GM21367 (cell line): ENCODE measurements at regions not wholly inside any gene's neighbourhood (a gene's known extent, or its start where the extent isn't known, plus 50 kb on each side); places are given as distances from the start of the nearest gene placed in this dataset.
"Not testable (repeated sequence)": the region's sequence is repeated elsewhere in the genome, so short reads cannot be mapped to it uniquely, and the experiment has no call there.

Experiments used
- ATAC-seq: cut with Tn5 transposase; IDR thresholded peaks from one replicate; pipeline ENCODE4 v1.9.1; 2021; ENCODE audit not compliant: unreplicated experiment

DNA sequence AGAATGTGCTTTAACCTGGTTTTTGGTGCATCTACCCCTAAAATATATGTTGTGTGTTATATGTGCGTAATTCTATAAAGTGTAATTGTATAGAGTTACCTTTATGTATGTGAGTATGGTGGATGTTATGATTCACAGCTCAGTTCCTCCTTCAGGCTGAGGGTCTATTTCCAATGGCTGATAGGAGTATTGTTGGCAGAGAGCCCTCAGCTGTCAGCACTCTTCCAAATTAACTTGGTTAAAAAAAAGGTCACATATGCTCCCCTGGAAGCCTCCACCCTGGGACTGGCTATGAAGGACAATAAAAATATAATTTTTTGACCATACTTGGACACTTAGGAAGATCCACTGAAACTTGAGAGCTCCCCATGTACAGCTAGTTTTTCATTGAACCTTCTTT lies 250.4 kb upstream of the CDH12 start:
- no peak for ATAC-seq

DNA sequence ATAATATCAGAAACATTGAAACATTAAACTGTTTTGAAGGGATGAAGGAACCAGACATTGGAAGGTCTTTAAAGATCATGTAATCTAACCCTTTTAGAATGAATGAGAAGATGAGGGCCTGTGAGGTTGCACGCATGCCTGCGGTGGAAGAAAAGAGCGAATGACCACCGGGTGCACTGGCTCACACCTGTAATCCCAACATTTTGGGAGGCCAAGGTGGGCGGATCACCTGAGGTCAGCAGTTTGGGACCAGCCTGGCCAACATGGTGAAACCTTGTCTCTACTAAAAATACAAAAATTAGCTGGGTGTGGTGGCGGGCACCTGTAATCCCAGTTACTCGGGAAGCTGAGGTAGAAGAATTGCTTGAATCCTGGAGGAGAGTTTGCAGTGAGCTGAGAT lies 242.3 kb upstream of the CDH12 start:
- not testable (repeated sequence) for ATAC-seq

DNA sequence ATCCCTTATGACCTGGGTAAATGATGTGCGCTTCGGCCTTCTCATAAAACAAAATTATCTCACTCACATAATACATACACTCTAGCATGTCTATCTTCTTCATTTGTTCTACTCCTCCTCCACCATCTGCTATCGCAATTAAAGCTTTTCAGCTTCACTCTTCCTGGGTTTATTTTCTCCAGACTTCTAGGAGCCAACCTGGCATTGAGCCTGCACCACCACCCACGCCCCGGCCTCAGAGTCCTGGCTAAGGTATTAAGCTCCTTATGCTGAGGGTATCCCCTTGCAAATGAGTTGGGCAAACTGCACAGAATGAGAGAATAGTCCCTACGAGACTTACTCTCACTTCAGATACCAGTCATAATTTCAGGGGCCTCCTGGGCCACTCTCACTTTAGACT lies 236.1 kb upstream of the CDH12 start:
- ATAC-seq: no peak

DNA sequence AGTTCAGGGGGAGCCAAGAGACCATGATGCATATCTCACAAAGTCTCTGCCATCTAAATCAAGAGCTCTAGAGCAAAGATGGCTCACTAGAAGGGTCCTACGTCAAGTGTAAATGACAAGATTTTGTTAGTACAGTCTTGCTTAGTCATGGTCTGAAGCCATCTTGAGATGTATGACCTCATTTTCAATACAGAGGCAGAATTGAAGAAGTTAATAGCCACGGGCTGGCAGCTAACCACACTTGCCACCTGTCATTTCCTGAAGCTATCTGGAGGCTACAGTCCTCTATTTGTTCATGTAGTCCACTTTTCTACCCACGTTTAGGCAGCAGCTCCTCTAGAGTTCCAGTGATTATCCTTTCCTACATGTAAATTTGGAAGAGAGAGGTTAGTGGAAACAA lies 231.7 kb upstream of the CDH12 start:
- no peak for ATAC-seq

DNA sequence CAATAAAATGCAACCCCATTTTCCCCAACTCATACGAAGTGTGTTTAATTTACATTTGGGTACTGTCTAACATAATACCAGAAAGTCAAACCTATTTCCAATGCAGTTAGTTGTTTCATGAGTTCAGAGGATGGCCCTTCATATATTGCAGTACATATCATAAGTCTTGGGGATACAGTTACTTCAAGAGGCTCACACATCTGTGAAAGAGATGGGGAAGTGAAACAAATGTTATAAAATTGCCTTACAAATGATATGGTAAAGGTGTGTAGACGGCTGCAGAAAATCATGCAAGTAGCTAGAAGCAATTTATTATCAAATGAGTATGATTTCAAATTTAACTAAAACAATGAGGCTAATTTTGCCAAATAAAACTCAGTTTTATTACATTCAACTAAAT lies 219.0 kb upstream of the CDH12 start:
- ATAC-seq: no peak

DNA sequence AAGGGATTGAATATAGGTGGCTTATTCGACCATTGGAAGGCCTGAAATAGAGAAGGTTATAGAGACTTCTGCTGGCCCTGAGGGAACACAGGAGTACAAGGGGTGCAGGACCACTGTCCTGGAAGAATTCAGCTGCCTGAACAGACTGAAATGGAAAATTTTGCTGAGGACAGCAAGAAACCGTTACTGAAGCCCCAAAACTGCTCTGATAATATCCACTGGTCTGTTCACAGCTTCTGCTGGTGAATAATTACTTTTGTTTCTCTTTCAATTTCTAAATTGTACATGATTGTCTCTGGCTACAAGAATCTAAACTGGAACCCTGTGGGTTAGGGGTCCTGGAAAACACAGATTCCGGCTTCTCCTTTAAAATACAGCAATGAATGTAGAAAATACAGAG lies 218.5 kb upstream of the CDH12 start:
- no peak for ATAC-seq

DNA sequence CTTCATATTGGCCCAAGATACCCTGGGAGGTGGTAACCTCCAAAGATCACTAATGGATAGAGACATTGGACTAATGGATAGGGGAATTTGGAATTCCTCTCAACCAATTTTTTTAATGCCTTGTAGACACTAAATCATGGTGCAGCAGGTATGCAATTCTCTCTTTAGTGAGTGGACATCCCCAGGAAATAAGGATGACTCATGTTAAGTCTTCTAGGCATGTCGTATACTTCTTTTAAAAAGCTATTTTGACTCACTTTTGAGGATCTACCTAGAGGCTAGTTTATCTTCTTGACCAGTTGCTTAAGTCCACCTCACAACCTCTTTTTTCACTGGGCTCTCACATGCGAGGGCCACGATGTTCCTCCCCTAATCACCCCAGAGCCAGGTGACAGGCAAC lies 211.6 kb upstream of the CDH12 start:
- ATAC-seq: no peak

DNA sequence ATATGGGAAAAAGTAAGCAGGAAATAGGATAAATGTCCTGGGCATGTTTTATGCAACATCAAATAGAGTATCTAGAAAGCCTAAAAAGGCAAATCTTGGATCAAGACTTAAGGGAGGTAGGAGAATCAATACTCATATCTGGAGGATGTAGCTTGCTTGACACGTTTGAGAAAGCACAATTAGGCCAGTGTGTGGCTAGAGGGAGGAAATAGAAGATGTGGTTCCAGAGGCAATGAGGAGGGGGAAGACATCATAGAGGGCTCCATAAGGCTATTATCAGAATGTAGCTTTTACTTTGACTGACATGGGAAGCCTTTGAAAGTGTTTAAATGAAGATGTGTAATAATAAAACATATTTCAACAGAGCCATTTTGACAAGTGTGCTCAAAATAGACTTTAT lies 200.7 kb upstream of the CDH12 start:
- ATAC-seq: no peak

DNA sequence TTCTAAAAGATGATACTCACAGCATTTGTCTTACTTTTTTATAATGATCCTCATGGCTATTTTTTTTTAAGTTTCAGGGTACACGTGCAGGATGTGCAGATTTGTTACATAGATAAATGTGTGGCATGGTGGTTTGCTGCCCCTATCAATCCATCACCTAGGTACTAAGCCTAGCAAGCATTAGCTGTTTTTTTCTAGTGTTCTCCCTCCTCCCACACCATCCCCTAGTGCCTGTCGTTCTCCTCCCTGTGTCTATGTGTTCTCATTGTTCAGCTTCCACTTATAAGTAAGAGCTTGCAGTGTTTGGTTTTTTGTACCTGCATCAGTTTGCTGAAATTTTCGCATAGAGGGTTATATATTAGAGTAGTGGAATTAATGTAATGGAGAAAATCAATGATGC lies 189.1 kb upstream of the CDH12 start:
- no peak for ATAC-seq

DNA sequence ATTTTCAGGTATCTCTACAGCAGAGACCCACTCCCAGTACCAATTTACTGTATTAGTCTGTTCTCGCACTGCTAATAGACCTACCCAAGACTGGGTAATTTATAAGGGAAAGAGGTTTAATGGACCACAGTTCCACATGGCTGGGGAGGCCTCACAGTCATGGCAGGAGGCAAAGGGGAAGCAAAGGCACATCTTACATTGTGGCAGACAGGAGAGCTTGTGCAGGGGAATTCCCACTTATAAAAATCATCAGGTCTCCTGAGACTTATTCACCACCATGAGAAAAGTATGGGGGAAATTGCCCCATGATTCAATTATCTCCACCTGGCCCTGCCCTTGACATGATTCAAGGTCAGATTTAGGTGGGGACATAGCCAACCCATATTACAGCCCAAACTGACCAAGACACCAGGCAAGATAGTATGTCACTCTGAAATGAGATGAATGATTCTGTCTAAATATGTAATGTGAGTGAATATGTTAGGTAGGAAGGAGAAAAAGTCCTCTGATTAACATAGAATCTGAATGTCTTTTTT lies 182.5 kb upstream of the CDH12 start:
- no peak for ATAC-seq

DNA sequence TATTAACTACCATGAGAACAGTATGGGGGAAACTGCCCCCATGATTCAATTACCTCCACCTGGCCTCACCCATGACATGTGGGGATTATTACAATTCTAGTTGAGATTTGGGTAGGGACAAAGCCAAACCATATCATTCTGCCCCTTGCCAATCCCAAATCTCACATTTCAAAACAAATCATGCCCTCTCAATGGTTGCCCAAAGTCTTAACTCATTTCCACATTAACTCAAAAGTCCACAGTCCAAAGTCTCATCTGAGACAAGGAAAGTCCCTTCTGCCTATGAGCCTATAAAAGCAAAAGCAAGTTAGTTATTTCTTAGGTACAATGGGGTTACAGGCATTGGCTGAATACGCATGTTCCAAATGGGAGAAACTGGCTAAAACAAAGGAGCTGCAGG lies 180.7 kb upstream of the CDH12 start:
- no peak for ATAC-seq

DNA sequence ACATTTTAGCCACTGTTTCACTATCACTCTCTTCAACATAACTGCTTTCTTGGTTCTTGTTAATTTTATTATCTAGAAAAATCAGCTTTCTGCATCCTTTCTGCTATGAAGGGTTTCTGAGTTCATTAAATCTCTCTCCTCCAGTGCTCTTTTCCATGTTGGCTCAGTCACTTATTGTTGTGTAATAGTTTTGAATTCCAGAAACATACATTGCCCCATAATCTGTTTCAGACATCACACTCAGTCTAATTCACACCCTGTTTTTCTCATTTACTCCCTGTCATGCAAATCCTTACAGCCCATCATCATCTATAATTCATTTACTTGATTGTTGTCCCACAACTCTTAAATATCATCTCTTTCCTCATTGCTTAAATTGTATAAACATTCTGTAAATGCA lies 176.1 kb upstream of the CDH12 start:
- ATAC-seq: no peak

DNA sequence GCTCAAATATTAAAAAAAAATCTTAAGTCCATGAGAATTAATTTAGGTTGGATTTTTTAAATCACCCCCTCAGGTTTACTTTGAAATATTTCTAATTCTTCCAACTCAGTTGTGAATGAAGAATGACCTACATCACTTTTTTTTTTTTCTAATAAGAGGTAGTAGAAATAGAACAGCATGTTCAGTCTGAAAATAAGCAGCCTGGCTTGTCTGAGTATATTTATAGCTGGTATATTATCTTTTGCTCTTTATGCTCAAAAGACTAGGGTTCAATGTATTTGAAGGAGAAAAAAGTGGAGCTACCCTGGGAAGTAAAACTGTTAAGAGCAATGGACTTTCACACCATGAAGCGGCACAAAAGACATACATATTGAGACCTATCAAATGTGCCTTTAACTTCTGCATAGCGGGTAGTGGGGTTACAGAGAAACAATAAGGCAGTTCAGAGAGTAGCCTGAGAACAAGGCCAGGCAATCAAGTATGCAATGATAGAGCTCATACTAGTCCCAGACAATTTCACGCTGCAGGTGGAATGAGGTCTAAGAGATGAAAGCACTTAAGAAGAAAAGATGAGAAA lies 175.4 kb upstream of the CDH12 start:
- ATAC-seq: no peak

DNA sequence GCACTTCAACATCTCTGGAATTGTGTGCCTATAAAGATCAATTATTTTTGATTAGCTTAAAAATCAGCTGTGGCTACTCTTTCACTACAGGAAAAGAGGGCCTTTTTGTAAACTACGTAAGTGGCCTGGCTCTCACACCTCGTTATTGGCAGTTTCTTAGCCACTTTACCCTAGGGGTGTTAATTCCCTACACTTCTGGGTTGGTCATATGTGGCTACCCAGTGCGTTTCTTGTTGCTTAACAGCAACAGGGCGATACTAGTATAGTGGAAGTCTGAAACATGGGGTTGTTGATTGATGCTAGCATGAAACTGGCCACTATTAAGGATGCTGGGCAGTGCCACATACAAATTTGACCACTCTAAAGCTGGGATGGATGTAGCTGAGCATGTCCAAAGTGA lies 174.7 kb upstream of the CDH12 start:
- ATAC-seq: no peak

DNA sequence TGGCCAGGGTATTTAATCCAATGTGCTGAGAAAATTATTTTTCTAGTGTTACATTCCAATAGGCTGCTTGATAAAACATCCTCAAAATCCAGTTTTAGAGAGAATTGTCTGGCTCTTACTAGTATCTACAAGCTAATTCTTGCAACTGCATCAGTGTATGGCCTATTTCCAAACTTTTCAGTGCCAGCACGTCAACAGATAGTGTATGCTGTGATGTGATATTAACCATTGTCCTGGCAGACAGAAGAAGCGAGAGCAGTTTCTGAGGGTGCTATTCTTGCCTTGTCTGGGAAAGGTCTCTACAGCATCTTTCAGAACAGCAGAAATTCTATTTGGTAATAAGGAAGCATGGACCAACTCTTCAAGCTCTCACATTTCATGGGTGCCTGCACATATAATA lies 174.2 kb upstream of the CDH12 start:
- ATAC-seq: no peak

DNA sequence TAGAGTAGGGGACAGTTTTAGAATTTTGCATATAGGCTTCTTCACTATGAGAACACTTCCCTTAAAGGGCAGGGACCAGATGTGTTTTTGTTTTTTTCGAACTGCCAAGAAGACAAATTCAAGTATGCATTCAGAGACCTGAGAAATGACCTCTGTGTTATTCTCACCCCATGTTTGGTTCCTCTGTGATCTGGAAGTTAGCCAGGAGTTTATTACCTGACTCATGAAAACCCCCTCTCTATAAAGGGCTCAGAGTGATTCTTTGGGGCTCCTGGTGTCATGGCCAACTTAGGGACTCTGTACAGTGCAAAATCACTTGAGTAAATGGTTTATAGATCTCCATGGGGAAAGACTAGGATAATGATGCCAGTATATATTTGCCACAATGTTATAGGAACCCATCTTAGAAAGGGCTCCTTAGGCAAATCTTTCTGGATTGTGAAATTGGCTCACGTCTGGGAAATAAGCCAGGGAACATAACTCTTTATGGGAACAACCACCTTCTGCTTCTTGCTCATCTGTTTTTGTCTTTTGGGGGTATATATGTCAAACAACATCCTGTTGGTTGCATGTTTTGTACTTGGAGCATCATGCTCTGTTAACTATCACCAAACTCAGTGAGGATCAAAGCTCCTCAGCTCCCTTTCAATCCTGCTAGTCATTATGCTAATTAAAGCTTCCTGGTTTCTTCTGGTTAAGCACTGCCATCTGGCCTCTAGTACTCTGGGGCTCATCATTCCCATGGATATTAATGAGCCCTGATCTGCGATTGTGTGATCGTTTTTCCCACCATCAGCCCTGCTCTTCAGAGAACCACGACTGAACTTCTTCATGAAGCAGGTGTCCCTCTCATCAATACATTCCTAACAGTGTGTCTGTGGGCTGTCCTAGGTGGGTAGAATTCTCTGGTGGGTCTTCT lies 173.4 kb upstream of the CDH12 start:
- ATAC-seq: no peak

DNA sequence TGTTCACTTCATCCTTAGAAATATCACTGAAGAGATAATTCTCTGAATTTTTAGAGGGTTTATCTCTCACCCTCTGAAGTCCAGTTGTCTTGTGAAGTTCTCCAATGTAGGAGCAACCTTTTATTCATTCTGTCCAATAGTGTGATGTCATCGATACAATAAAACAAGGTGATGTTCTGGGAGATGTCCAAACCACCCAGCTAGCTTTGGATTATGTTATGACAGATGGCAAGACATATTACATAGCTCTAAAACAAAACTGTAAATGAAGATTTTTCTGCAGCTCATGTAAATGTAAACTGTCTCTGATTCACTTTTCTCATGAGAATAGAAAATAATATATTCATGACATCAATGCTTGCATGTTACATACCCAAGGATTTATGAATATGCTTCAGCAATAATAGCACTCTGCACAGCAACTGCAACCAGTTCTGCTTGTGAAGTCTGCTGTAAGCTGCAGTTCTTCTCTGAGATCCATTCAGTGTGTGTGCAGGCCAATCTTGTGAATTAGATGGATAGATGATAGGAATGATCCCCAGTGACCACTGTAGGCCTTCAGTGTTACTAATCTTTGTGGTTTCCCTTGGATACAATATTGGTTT lies 172.6 kb upstream of the CDH12 start:
- no peak for ATAC-seq

DNA sequence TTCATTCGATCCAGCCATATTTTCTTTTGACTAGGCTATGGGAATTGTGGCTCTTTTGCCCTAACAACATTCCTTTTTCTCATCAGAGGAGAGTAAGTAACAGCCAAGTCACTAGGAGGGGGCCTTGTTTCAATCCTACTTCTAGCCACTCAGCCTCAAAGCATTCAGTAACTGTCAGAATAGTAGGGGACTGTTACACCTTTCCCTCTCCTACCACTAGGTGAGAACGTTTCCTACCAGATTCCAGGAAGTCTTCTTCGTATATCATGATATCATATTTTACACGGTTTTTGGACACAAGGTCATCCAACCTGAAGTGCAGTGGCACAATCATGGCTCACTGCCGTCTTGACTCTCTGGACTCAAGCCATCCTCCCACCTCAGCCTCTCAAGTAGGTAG lies 171.3 kb upstream of the CDH12 start:
- ATAC-seq: no peak

DNA sequence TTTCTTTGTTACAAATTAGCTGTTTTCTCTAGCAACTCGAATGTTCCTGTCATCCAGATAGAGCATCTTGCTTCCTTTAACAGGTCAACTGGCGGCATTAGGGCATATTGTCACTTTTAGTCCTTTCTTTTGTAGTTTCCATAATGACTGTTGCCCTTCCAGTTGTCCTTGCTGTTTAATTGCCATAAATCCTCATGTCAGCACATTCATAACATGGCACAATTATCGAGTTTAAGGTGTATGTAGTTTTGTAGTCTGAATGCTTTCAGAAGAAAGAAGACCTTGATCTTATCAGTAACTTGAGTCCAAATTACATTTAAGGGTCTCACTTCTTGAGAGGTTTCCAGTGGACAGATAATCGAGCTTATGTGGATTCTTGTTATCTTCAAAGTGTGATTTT lies 161.7 kb upstream of the CDH12 start:
- no peak for ATAC-seq

DNA sequence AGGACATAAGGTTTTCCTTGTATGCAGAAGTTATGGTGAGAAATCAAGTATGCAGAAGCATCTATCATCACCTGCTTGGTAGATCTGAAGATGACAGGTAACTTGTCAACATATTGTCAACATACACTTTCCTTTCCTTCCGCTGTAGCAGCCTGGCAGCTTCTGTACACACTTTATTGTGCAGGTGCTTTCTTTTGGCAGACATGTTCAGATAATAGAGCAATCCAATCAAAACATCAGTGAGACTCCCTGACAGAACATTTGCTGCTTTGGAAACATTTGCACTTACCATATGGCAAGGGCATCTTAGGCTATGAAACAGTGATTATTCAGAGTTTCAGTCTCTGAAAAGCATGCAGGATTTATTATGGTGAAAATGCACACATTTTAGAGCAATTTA lies 161.1 kb upstream of the CDH12 start:
- no peak for ATAC-seq

DNA sequence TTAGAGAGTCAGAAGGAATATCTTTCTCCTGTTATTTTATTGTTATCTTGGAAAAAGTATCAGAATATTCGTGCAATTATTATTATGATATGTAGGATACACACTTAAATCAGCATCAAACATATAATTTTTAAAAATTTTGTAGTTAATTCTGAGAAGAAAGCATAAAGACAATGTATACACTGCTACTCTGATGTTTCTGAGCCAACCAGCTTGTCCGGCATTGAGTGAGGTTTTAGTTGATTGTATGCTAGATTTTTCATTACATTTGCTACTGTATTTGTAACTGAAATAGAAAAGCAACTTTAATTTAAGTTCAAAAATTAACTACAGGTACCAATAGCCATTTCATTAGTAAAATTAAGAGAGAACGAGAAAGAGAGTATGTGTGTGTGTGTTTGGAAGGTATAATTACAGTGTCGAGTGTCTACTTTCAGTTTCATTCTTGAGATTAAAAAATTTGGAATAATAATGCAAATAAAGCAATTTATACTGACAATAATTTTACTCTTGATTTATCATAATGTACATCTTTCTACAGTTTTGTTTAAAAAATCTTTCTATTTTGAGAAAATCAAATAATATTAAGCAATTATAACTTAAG lies 160.4 kb upstream of the CDH12 start:
- no peak for ATAC-seq

DNA sequence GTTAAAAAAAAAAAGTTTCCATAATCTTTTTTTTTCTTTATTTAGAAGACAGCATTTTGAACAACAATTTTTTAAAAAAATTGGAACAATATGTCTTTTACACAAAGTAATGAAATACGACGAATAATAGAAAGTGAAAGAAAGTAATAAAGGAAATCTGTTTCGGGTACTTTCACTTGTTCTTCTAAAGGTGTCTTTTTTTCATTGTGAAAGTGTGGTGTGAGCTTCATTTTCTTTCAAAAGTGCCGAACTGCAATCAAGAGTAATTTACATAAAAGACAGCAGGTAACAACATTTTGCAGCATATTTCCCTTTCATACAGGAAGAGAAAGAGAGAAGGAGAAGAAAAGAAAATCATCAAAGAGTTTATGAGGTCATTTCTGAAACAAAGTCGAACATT lies 159.7 kb upstream of the CDH12 start:
- ATAC-seq: no peak
